ENCODE measurements at regions not wholly inside any gene's neighbourhood (a gene's known extent, or its start where the extent isn't known, plus 50 kb on each side); places are given as distances from the start of the nearest gene placed in this dataset.

DNA sequence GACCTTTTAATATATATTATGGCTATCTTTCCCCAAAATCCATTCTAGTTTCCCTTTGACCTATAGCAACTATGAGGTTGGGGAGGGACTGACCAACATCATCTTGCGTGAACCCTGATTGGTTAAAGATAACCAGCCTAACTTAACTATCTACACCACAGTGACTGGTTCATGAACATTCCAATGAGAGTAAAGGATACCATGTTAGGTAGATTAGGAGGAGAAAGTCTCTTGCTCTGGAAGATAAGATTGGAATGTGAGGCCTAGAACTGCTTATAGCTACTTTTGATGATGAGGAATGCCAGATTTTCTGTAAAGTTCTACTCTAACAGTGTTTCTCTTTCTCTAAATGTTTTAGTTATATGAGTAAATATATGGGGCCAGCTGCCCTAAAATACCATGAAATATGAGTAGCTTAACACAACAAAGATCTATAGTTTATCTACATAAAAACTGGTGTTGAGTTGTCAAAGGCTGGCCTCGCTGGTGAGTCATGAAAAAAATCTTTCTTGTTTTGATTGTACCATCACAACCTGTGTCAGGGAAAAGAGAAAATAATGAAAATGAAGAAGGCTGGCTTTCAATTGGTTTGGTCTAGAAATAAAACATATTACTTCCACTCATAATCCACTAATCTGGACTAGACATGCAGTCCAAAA, 481.4 kb downstream of the NSUN3 start:
- Histone ChIP-seq H3K27me3 (no peaks in the 10 kb centered on the region), H3K4me3 (no peak overlapping the region), H3K27ac (no peak overlapping the region), H3K4me1 (no peaks in the 10 kb centered on the region), H3K9me3 (no peaks in the 10 kb centered on the region), H3K36me3 (no peaks in the 10 kb centered on the region)
- DNase-seq = no peak
- TF ChIP-seq, protein P1, sequence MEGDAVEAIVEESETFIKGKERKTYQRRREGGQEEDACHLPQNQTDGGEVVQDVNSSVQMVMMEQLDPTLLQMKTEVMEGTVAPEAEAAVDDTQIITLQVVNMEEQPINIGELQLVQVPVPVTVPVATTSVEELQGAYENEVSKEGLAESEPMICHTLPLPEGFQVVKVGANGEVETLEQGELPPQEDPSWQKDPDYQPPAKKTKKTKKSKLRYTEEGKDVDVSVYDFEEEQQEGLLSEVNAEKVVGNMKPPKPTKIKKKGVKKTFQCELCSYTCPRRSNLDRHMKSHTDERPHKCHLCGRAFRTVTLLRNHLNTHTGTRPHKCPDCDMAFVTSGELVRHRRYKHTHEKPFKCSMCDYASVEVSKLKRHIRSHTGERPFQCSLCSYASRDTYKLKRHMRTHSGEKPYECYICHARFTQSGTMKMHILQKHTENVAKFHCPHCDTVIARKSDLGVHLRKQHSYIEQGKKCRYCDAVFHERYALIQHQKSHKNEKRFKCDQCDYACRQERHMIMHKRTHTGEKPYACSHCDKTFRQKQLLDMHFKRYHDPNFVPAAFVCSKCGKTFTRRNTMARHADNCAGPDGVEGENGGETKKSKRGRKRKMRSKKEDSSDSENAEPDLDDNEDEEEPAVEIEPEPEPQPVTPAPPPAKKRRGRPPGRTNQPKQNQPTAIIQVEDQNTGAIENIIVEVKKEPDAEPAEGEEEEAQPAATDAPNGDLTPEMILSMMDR (IDR thresholded peaks at IDR 0.05) = no peak
- no peak for TF ChIP-seq POLR2A (IDR thresholded peaks at IDR 0.05)
- no peak for TF ChIP-seq EP300 (IDR thresholded peaks at IDR 0.05; ENCODE audit: low read depth)
- TF ChIP-seq POLR2AphosphoS5 (IDR thresholded peaks at IDR 0.05) = no peak
- in situ Hi-C loops (cut with MboI; ENCODE audit: low pct_ligation_motif_present in 1 of 4, low pct_unique_long_range_greater_than_20kb in 1 of 4, low sequenced_read_pairs in 3 of 4) = no loop called here
- WGBS, 2 donors (ENCODE audit: low coverage in 1 of 2) = 79 to 91% methylated on average over 2 of the region's 2 CpGs
- intact Hi-C loops (cut with DNase I; ENCODE audit: low total_unique reads) = no loop called here

DNA sequence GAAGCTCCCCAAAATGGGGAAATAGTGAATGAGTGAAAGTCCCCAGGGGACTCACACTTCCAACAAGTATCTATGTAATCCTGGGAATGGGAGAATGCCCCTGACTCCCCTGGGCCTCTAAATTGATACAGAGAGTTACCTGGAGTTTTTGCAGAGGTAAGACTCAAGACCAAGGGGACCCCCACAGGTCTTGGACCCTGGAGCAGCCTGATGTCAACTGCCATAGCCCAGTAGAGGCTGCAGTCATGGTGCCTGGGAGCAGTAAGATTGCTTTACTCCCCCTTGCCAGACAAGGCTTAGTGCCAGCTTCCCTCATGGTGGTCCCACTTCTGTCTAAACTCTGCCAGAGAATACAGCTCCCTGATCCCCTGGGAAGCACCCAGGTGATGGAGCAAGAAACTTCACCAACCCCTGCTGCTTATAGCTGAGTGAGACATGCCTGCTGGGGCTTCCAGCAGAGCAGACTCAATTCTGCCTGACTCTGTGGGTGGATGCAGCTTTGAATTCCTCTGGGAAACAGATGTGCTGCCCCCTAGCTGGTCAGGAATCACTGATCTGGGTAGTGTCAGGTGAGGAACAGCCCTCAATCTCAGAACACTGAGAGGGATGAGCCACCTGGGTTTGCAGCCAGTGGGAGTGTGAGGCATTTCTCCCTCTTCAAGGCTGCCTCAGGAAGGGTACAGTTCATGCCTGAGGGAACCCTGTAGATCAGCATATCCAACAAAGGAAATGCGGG, 485.9 kb downstream of the NSUN3 start:
- in situ Hi-C loops (cut with MboI; ENCODE audit: low pct_ligation_motif_present in 1 of 4, low pct_unique_long_range_greater_than_20kb in 1 of 4, low sequenced_read_pairs in 3 of 4) (no loop called here), intact Hi-C loops (cut with DNase I; ENCODE audit: low total_unique reads) (no loop called here)
- H3K4me3 ChIP-seq = no peak overlapping the region
- no peaks in the 10 kb centered on the region for H3K4me1 ChIP-seq
- TF ChIP-seq EP300 (IDR thresholded peaks at IDR 0.05; ENCODE audit: low read depth) (no peak), POLR2AphosphoS5 (IDR thresholded peaks at IDR 0.05) (no peak), POLR2A (IDR thresholded peaks at IDR 0.05) (no peak)
- TF ChIP-seq, protein P1 (IDR thresholded peaks at IDR 0.05) = no peak
- no peaks in the 10 kb centered on the region for H3K36me3 ChIP-seq
- no peaks in the 10 kb centered on the region for H3K27me3 ChIP-seq
- peaks cover 0 to 6% of the 10 kb centered on the region in 2 donors for H3K9me3 ChIP-seq
- no peak for DNase-seq
- H3K27ac ChIP-seq = no peak overlapping the region
- 0% methylated on average over 1 of the region's 1 CpG; no CpG with 5 or more reads in 1 of the 2 donors for WGBS, 2 donors (ENCODE audit: low coverage in 1 of 2)

DNA sequence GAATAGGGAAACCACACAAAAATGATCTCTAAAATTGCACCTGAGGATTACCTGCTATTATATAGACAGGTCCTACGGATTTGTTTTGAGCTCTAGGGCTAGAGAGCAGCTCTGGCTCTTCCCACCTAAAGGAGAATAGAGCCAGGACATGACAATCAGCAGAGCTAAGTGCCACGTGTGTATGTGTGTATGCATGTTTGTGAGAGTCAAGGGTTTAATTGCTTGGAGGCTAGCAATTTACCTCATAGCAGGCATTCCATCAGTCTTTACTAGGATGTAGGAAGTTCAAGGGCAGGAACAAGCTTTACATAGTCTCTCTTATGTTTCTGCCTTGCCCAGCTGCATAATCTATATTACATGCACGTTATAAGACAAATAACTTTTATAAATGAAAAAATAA, 498.2 kb downstream of the NSUN3 start:
- Histone ChIP-seq H3K4me3 (no peak overlapping the region), H3K36me3 (no peaks in the 10 kb centered on the region), H3K4me1 (peaks cover 0 to 4% (median 0%) of the 10 kb centered on the region in 4 donors), H3K27me3 (no peaks in the 10 kb centered on the region), H3K27ac (no peak overlapping the region), H3K9me3 (no peaks in the 10 kb centered on the region)
- intact Hi-C loops (cut with DNase I; ENCODE audit: low total_unique reads) = no loop called here
- WGBS, 2 donors (ENCODE audit: low coverage in 1 of 2) = 15 to 31% methylated on average over 2 to 3 of the region's 3 CpGs
- no peak for TF ChIP-seq POLR2A (IDR thresholded peaks at IDR 0.05)
- no peak for DNase-seq
- in situ Hi-C loops (cut with MboI; ENCODE audit: low pct_ligation_motif_present in 1 of 4, low pct_unique_long_range_greater_than_20kb in 1 of 4, low sequenced_read_pairs in 3 of 4) = no loop called here

DNA sequence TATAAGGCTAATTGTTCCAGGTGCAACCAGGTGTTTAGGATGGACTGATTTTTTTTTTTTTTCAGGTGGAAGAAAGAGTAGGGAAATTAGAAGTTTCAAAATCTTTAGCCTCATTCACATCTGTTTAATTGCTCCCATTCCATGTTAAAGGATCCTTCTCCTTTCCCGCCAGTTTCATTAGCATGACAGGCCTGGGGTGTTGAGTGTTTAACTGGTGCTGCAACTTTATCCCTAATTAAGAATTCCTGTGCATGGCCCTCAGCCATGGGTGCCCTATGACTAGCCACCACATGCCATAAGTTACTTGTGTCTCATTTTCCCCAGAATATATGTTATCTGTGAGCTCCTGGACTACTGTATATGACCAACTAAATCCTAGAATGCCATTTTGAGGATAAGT, 501.4 kb downstream of the NSUN3 start:
- Histone ChIP-seq H3K4me1 (peaks cover 0 to 4% (median 0%) of the 10 kb centered on the region in 4 donors), H3K9me3 (no peaks in the 10 kb centered on the region), H3K4me3 (no peak overlapping the region), H3K36me3 (no peaks in the 10 kb centered on the region), H3K27me3 (no peaks in the 10 kb centered on the region), H3K27ac (no peak overlapping the region)
- in situ Hi-C loops (cut with MboI; ENCODE audit: low pct_ligation_motif_present in 1 of 4, low pct_unique_long_range_greater_than_20kb in 1 of 4, low sequenced_read_pairs in 3 of 4) = no loop called here
- TF ChIP-seq POLR2AphosphoS5 (IDR thresholded peaks at IDR 0.05) (no peak), EP300 (IDR thresholded peaks at IDR 0.05; ENCODE audit: low read depth) (no peak), POLR2A (IDR thresholded peaks at IDR 0.05) (no peak)
- TF ChIP-seq, protein P1 (IDR thresholded peaks at IDR 0.05) = no peak
- intact Hi-C loops (cut with DNase I; ENCODE audit: low total_unique reads) = no loop called here
- 91% methylated on average over 1 of the region's 1 CpG; no CpG with 5 or more reads in 1 of the 2 donors for WGBS, 2 donors (ENCODE audit: low coverage in 1 of 2)
- DNase-seq = no peak

All from transverse colon (tissue), 4 donors.